Panc1 (cell line): ENCODE measurements at regions not wholly inside any gene's neighbourhood (a gene's known extent, or its start where the extent isn't known, plus 50 kb on each side); places are given as distances from the start of the nearest gene placed in this dataset.
A peak's percentile ranks its signal among the peaks of the same experiment; 100 is the strongest.

Experiments used
- ATAC-seq: fragments of 200-7000 bp; cut with Tn5 transposase; 2 replicates; pipeline ENCODE4 v1.9.1; 2020; ENCODE audit warnings: mild to moderate bottlenecking, moderate library complexity
- BruUV-seq: library from RNA; stranded (reverse); fragments of 400-500 nt; replicated peaks from 2 replicates; lab custom pipeline; 2021; lab: Mats Ljungman, UMichigan
- CTCF ChIA-PET: fragments of 300-600 bp; sonication (Branson Sonifier 250); formaldehyde crosslinking; loops from one replicate; lab custom pipeline; 2022; ENCODE audit warnings: antibody characterized with exemption; lab: Charles Lee
- POLR2A ChIA-PET: fragments of 300-600 bp; sonication (Branson Sonifier 250); formaldehyde crosslinking; loops from one replicate; lab custom pipeline; 2022; ENCODE audit warnings: antibody characterized with exemption; lab: Charles Lee
- DNase-seq: peaks from one replicate; pipeline ENCODE4 v3.0.0-alpha.2; 2010; ENCODE audit warnings: low read depth, low spot score
- H3K27ac ChIP-seq: 2 replicates; pipeline ENCODE4 v1.5.1; 2011; ENCODE audit warnings: mild to moderate bottlenecking, low read length, inconsistent platforms
- H3K27me3 ChIP-seq: fragments of 200-500 bp; sonication (Bioruptor generic); 2 replicates; pipeline ENCODE4 v1.6.0; 2014; ENCODE audit warnings: low read length, inconsistent platforms; ENCODE audit not compliant: control insufficient read depth, insufficient read depth
- H3K36me3 ChIP-seq: fragments of 200-500 bp; sonication (Bioruptor generic); 2 replicates; pipeline ENCODE4 v1.5.1; 2014; ENCODE audit warnings: inconsistent platforms, mild to moderate bottlenecking, low read length, moderate library complexity; ENCODE audit not compliant: control insufficient read depth, insufficient read depth
- H3K4me1 ChIP-seq: 2 replicates; pipeline ENCODE4 v1.5.1; 2011; ENCODE audit warnings: inconsistent platforms, mild to moderate bottlenecking, low read length, moderate library complexity; ENCODE audit not compliant: control insufficient read depth, insufficient read depth
- H3K4me3 ChIP-seq, 2 experiments: 2 replicates each; pipeline ENCODE4 v1.5.1; 2011 to 2012; ENCODE audit warnings: low read depth in 2 of 2, low read length in 2 of 2, mild to moderate bottlenecking in 2 of 2, inconsistent platforms in 1 of 2, moderate library complexity in 1 of 2
- H3K9me3 ChIP-seq: fragments of 200-500 bp; sonication (Bioruptor generic); 2 replicates; pipeline ENCODE4 v1.5.1; 2014; ENCODE audit warnings: low read depth, mild to moderate bottlenecking, inconsistent platforms, low read length, moderate library complexity; ENCODE audit not compliant: control insufficient read depth, insufficient read depth
- POLR2AphosphoS5 ChIP-seq: IDR thresholded peaks from 2 replicates; pipeline ENCODE4 v1.6.1; 2012; ENCODE audit warnings: mild to moderate bottlenecking, low read depth, low read length, moderate library complexity
- REST ChIP-seq, 2 experiments: IDR thresholded peaks; 2 replicates each; pipeline ENCODE4 v1.6.1; 2011 to 2012; ENCODE audit warnings: low read depth in 2 of 2, control low read depth in 1 of 2, low read length in 1 of 2, mild to moderate bottlenecking in 1 of 2, moderate library complexity in 1 of 2; ENCODE audit not compliant: insufficient read depth in 1 of 2
- SIN3A ChIP-seq: IDR thresholded peaks from 2 replicates; pipeline ENCODE4 v1.6.1; 2012; ENCODE audit warnings: low read depth, mild to moderate bottlenecking, low read length, moderate library complexity, borderline replicate concordance; ENCODE audit not compliant: insufficient read depth
- TCF7L2 ChIP-seq: IDR thresholded peaks from 2 replicates; pipeline ENCODE4 v1.6.1; 2011; ENCODE audit warnings: mild to moderate bottlenecking, low read depth, low read length, inconsistent platforms
- in situ Hi-C: cut with HindIII; loops from 2 replicates; pipeline ENCODE4 v1.10.0; 2016; ENCODE audit warnings: low sequenced_read_pairs, low pct_unique_long_range_greater_than_20kb
- intact Hi-C: fragments of 100-400 bp; cut with micrococcal nuclease; formaldehyde crosslinking; loops from one replicate; pipeline ENCODE4 v1.10.0; 2022; ENCODE audit not compliant: unreplicated experiment
- TF ChIP-seq, protein P1 (sequence below): fragments of 450-650 bp; IDR thresholded peaks from 2 replicates; pipeline ENCODE4 v1.5.1; 2017; ENCODE audit warnings: mild to moderate bottlenecking

GRCh38 chr2:239822146-239822831 is 202.9 kb downstream of the NDUFA10 start:
- Histone ChIP-seq H3K36me3 (no peaks in the 10 kb centered on the region), H3K4me3 (no peak overlapping the region), H3K9me3 (no peaks in the 10 kb centered on the region), H3K4me1 (no peaks in the 10 kb centered on the region), H3K27ac (no peak overlapping the region), H3K27me3 (no peaks in the 10 kb centered on the region)
- no TSS peak for BruUV-seq
- no peak for TF ChIP-seq TCF7L2
- TF ChIP-seq SIN3A: no peak
- TF ChIP-seq, protein P1, sequence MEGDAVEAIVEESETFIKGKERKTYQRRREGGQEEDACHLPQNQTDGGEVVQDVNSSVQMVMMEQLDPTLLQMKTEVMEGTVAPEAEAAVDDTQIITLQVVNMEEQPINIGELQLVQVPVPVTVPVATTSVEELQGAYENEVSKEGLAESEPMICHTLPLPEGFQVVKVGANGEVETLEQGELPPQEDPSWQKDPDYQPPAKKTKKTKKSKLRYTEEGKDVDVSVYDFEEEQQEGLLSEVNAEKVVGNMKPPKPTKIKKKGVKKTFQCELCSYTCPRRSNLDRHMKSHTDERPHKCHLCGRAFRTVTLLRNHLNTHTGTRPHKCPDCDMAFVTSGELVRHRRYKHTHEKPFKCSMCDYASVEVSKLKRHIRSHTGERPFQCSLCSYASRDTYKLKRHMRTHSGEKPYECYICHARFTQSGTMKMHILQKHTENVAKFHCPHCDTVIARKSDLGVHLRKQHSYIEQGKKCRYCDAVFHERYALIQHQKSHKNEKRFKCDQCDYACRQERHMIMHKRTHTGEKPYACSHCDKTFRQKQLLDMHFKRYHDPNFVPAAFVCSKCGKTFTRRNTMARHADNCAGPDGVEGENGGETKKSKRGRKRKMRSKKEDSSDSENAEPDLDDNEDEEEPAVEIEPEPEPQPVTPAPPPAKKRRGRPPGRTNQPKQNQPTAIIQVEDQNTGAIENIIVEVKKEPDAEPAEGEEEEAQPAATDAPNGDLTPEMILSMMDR: no peak
- TF ChIP-seq POLR2AphosphoS5: no peak
- no peak for TF ChIP-seq REST (IDR thresholded peaks at IDR 0.05; ENCODE audit: insufficient read depth in 1 of 2, low read depth in 2 of 2, low read length in 1 of 2)
- ATAC-seq (no peak), DNase-seq (no peak)
- POLR2A ChIA-PET: no interaction called here
- intact Hi-C loops (no loop called here), in situ Hi-C loops (no loop called here)
- CTCF ChIA-PET: no interaction called here

DNA sequence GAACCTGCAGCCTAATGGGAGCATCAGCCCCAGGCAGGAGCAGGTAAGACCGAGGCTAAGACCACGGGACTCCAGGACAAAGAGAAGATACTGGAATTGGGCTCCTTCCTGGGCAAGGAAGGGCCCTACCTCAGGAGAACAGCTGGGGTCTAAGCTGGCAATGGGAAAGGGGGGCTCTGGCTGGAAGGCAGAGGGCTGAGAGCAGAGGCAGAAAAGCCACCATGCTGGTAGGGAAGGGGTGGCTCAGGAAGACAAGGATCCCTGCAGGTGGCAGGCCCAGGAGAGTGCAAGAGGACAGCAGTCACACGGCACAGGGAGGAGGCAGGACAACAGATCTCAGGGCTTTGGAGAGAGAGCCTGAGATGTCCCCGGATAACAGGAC is 203.5 kb downstream of the NDUFA10 start:
- H3K27ac ChIP-seq: no peak overlapping the region
- POLR2A ChIA-PET: no interaction called here
- peak; percentile 10; the same call in 1 of the 2 replicates for ATAC-seq
- H3K4me3 ChIP-seq: no peak overlapping the region
- TF ChIP-seq SIN3A (no peak), TCF7L2 (no peak), POLR2AphosphoS5 (no peak), REST (IDR thresholded peaks at IDR 0.05; ENCODE audit: insufficient read depth in 1 of 2, low read depth in 2 of 2, low read length in 1 of 2) (no peak)
- TF ChIP-seq, protein P1: no peak
- CTCF ChIA-PET: no interaction called here
- no TSS peak for BruUV-seq
- H3K36me3 ChIP-seq: no peaks in the 10 kb centered on the region
- H3K9me3 ChIP-seq: no peaks in the 10 kb centered on the region
- 0 out of 2 replicates have a peak, but pooled peaks cover 3% of the 10 kb centered on the region for H3K4me1 ChIP-seq
- DNase-seq: no peak
- no peaks in the 10 kb centered on the region for H3K27me3 ChIP-seq
- in situ Hi-C loops (no loop called here), intact Hi-C loops (no loop called here)
